Kidney tubule cell (primary cell): ENCODE measurements at regions not wholly inside any gene's neighbourhood (a gene's known extent, or its start where the extent isn't known, plus 50 kb on each side); places are given as distances from the start of the nearest gene placed in this dataset.
"Not testable (repeated sequence)": the region's sequence is repeated elsewhere in the genome, so short reads cannot be mapped to it uniquely, and the experiment has no call there.

Experiments
- DNase-seq: peaks from one replicate; pipeline ENCODE4 v3.0.0-alpha.2; 2018; ENCODE audit warnings: low spot score

DNA sequence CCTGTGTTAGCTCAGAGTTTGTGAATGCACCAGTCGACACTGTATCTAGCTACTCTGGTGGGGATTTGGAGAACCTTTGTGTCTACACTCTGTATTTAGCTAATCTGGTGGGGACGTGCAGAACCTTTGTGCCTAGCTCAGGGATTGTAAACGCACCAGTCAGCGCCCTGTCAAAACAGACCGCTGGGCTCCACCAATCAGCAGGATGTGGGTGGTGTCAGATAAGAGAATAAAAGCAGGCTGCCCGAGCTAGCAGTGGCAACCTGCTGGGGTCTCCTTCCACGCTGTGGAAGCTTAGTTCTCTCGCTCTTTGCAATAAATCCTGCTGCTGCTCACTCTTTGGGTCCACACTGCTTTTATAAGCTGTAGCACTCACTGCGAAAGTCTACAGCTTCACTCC, 324.2 kb downstream of the RAD51AP2 start:
- no peak for DNase-seq

DNA sequence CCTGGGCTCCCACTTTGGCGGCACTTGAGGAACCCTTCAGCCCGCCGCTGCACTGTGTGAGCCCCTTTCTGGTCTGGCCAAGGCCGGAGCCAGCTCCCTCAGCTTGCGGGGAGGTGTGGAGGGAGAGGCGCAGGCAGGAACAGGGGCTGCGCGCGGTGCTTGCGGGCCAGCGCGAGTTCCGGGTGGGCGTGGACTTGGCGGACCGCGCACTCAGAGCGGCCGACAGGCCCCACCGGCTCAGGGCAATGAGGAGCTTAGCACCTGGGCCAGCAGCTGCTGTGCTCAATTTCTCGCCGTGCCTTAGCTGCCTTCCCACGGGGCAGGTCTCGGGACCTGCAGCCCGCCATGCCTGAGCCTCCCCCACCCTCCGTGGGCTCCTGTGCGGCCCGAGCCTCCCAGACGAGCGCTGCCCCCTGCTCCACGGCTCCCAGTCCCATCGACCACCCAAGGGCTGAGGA, 324.8 kb downstream of the RAD51AP2 start:
- not testable (repeated sequence) for DNase-seq

DNA sequence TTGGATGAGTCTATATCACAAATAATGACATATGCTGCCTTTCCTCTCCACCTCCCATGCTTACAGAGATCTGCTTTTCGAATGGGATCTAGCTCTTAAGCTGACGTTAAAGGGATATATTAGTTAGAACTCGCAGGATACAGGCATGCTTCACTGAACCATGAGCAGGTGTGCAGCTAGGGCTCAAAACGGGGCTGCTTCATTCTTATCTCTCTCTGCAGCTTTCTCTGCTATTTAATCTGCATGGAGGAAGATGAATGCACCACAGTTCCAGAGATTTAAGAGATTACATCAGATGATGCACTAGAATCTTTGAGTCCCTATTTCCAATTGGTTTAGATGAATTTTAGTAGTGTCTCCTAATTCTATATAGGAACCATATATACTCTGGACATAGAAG, 327.0 kb downstream of the RAD51AP2 start:
- DNase-seq, result no peak

DNA sequence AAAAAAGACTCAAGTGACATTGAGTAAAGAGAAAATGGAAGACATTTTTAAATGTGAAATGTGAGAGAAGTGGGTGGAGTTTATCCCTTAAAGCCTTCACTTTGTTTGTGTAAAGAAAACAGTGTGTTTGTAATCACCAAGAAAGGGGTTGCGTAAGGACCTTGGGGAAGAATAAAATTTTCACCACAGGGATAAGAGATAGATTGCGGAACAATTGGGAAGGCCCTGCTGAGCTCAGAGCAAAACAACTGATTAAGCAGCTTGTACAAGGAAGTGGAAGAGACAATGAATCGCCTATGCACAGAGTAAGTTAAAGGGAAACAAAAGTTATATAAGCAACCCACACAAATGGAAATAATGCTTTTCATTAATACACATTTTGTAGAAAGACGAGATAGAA, 327.7 kb downstream of the RAD51AP2 start:
- DNase-seq, result no peak

DNA sequence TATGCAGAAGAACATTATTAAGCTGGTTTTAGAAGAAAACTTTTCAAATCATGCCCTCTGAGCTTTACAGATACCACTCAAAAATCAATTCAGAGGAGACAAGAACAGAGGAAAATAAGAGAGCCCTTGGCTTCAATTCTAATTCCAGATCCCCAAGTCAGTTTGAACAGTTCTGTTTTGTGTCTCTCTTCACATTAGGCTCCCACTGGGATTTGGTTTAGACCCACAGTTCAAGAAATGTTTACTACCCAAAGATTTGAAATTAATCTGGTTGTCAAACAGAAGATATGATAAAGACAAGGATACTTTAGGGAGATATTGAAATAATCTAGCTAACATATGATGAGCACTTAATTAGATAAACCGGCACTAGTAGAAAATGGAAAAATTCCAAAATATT, 329.5 kb downstream of the RAD51AP2 start:
- no peak for DNase-seq

DNA sequence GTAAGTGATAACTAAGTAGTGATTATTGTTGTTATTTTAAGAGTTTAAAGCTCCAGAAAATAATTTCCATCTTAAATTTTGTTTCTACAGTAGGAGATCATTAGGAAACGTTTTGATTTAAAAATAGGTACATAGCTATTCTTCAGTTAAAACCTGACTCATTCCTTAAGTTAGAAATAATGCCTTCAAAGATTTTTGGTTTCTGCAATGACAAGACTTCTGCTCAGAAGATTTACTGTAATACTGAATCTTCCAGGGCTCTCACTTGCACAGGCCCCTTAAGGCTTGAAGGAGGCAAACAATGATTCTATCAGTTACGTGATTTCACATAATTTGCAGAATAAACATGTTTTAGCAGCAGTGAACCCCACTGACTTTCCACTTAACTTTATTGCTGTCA, 333.7 kb downstream of the RAD51AP2 start:
- no peak for DNase-seq

DNA sequence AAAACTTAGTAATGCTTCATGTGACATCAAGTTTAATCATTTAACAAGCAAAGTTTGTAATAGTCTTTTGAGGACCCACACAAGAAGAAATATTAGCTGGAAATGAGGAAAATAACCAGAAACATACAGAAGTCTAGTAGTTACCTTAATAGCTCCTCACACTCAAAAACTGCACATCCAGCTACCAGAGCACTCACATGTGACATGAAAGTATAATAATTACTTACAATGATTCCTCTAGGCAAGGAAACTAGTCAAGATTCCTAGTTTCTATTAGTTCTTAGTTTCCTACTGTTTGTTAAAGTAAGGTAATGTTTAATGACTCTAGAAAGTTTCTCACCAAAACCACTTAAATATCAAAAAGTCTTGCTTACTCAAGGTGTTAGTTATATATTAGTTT, 335.8 kb downstream of the RAD51AP2 start:
- DNase-seq, result no peak

DNA sequence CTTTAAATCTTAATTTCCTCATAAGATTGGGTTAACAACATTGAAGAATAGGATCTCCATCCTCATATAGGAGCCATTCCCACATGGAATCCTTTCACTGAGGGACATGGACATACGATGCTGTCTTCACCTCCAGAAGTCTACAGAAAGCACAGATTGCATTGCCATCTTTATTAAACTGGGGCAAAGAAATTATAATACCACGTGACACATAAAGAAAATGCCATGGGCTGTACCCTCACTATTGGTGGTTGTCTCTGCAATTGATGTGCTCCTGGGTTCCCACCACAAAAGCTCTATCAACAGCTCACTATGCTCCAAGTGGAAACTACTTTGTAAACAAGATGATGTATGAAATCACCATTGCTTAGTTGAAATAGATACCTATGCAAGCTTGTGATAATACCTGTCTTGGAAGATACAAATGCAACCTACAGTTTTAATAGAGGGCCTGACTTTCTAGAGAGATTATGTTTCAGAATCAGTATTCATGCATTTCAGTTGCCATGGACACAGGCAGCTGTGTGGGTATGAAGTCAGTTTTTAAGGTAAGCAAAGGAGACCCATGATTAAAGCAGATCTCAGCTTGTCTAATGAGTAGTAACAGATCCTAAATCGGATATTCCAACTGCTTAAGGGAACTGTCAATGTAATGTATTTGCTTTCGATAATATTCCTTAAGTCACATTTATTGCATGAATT, 337.0 kb downstream of the RAD51AP2 start:
- DNase-seq, result no peak

DNA sequence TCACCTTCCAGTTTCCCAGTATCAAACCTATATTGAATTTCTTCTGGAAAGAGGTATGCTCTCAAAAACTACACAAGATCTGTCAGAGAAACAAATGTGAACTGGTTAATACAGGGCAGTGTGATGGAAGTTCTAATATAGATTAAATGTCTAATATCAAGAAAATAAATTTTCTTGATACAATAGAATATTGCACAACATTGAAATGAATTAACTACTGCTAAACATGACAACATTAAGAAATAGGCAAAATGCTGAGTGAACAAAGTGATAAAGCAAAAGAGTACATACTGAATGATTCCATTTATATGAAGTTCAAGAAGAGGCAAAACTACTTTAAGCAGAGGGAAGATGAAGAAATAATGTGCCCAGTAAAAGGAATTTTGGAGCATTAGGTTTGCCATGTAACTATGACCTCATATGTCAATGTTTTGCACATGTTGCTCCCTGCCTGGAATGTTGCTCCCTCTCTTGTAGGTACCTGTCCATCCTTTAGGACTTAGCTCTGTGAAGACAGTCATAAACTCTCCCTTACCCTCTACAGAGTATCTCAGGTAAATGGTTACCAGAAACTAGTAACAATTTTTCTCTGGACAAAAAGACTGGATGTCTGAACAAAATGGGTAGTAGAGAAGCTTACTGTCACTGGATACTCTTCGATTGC, 339.0 kb downstream of the RAD51AP2 start:
- DNase-seq, result no peak

DNA sequence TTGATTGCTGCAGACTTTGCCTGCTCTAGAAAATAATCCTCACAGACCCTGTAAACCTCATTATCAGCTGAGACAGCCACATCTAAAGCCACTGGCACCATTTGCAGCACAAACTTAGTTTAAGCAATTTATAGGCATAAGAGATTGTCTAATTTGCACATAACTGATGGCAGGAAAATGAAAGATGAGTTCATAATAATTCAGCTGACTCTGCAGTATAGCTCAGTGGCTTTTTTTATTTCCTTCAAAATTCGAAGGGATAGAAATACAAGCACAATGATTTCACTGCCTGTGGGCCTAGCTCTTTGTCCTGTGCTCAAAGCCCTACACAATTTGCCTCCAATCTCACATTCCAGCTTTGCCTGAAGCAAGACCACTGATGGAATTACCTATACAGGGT, 341.2 kb downstream of the RAD51AP2 start:
- no peak for DNase-seq

DNA sequence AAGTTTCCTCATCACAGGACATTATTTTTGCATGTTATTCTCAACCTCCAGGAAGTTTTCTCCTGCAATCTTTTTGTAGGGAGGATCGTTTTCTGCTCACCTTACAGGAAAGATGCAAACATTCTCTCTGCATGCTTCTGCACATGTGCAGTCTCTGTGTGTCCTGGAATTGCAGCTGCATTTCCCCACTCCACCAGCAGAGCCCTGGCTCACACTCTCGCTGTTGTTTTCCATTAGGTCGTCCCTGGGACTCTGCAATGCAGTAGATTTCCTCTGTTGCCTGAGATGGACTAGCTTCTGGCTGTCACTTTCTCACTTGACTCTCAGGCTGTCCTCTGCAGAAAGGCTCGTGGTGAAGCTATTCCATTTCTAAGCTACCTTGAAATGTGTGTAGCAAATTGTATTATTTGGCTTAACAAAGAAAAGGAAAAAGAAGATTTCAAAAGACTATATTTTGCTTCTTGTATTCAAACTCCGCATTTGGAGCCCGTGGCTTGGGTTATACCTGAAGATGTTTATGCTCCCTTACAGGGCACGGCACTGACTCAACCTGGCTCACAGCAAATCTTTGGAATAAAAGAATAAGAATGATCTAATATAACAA, 346.7 kb downstream of the RAD51AP2 start:
- DNase-seq, result peak; percentile 43

DNA sequence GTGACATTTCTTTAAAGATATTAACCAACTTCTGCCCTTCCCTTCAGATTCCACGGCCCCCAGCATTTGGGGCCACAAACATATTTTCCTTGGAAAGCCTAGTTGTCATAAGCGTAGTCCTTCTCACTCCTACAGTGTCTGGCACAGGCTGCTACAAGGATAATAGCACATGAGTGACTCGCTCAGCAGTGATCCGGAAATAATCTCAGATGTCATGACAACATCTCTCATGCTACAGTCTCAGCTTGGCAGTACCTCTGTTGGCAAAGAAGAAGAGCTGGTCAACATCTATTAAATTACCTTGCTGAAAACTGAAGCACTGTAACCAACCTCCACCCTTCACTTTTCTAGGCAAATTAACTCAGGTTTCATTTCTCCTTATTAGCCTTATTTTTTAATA, 351.7 kb downstream of the RAD51AP2 start:
- peak; percentile 64 for DNase-seq

DNA sequence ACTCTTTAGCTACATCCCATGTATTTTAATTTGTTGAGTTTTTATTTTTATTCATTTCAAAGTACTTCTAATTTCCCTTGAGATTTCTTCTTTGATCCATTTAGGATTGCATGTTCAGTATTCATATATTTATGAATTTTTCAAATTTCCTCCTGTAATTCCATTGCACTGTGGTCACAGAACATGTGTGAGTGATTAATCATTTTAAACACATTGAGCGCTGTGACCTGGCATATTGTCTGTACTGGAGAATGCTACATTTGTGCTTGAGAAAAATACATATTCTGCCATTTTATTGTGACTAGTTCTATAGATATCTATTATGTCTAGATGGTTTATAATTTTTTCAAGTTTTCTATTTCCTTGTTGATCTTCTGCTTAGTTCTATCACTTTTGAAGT, 353.7 kb downstream of the RAD51AP2 start:
- no peak for DNase-seq

DNA sequence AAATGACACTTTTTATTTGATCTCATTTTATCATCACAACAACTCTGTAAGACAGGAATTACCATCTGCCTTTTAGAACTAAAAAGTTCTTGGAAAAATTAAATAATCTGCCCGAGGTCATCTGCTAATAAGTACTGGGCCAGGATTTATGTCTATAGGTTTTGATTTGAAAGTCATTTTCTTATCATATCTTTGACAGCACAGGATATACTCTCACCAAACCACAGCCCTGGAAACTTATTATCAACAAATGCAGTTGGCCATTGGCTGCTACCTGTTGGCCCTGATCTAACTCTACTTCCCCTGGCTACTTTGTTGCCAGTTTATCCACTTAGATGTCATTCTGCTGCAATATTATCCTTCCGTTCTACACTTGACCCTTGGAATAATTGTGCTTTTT, 354.6 kb downstream of the RAD51AP2 start:
- DNase-seq, result no peak

DNA sequence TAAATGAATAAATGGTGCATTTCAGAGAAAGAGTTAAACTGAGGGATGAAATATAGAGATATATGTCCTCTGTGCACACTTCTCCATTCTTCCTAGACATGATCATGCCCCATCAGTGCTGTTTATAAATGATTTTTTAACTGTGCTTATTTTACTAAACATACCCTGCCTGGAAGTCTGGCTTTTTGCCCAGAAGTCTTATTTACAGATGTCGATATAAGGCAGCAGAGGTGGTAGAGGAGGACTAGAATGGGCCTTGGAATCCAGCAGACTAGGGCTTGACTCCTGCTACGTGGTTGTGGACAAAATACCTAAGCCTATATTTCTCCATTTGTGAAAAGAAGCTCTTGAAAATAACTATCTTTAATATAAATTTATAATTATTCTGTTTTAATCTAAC, 355.5 kb downstream of the RAD51AP2 start:
- DNase-seq, result no peak

DNA sequence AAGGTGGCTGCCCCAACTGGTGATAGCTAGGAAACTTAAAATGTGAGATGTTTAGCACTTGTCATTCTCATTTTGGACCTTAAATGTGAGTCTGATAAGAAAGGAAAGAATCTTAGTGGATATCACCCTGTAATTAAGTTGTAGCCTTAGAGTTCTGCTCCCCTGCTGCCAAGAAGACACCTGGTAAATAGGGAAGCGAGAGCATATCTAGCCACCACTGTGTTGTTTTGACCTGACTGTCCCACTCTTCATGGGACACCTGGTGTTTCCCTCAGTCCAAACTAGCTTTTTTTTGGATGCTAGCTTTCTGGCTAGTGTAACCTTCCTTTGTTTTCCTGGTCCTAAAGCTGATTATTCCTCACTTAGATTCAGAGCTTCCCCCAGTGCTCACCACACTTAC, 357.6 kb downstream of the RAD51AP2 start:
- DNase-seq, result no peak

DNA sequence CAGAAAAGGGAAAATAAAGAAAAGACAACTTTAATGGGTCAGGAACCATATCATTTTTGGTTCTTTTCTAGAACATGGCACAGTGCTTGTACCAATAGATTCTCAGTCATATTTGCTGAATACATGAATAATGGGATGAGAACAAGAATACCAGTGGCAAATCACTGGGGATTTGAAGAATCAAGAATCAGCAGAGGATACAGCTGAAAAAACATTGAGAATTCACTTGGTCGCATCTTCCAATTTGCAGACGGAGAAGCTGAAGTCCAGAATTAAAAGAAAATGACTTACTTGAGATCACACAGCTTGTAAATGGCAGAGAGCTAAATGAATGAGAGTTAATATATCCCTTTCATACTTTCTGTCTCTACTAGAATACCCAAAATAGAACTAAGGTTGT, 362.2 kb downstream of the RAD51AP2 start:
- DNase-seq, result no peak

DNA sequence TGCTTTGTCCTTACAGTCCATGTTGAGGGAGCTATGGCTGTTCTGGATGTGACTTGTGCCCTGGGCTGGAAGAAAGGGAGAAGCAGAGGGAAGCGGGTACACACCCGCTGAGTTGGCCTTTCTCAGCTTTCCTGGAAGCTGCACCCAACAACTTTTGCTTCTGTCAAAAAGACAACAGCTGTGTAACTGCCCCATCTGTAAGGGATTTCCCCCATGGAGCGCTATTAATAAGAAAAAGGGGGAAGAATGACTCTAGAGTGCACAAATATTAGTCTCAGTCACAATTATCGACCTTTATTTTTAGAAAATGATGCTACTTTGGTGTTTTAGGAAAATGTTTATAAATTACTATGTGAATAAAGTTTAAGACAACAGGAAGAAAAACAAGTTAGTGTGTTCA, 368.3 kb downstream of the RAD51AP2 start:
- DNase-seq, result no peak

DNA sequence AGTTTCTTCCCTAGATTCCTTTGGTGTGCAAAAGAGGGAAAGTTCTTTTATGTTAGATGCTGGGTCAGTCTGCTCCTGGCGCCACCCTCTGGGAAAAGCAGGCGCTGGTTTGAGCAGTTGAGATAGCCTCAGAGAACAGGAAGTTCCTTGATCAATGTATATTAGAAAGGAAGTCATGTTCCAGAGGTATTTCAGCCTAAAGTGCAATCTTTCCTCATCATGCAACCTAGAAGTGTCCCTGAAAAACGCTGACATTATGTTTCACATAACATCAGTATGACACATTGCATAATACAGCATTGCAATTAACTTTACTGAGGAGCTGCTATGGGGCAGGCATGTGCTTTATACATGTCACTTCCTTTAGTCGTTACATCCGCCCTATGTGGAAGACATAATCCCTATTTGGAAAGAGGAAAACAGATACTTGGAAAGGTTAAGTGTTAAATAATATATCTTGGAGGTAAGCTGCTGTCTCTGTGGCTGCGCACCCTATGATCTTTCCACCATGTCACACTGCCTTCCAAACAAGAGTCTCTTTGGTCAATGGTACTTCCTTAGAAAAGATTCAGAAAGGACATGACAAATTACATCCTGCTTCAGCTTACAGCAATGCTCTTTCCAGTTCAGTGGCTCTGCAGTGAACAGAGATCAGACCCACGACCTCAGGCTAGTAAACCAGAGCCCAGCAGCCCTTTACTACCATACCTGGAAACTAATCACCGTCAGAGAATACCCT, 369.7 kb downstream of the RAD51AP2 start:
- peak; percentile 36 for DNase-seq

DNA sequence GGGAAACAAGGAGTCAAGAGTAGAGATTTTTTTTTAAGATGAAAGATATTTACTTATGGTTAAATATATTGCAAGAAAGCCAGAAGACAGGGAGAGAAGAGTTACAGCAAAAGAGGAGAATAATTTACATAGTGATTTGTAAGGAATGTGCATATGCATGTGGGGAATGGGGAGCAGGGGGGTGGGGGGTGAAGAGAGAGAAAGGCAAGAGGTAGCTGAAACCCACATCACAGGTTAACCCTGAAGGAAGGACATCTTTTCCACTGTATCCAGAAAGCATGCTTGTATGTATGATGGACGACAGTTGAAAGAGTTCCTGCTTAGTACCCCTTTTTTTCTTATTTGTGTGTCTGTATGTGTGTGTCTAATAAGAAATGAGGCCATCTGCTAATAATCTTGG, 371.9 kb downstream of the RAD51AP2 start:
- no peak for DNase-seq

DNA sequence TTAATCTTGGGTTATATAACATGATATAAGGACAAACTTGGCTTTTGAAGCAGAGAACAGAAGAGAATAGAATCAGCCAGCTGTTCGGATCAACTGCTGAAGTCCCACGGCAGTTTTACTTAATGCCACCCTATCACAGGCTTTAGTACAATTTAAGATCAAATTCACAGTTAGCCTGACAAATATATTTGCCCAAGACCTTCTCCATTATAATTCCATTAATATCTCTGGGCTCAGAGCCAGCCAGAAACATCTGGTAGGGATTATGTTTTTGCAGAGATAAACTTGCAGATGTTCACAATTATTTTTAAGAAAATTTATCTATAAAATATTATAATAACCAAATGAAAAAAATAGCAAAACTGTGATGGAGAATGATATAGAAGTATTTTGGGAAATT, 381.4 kb downstream of the RAD51AP2 start:
- DNase-seq, result no peak

DNA sequence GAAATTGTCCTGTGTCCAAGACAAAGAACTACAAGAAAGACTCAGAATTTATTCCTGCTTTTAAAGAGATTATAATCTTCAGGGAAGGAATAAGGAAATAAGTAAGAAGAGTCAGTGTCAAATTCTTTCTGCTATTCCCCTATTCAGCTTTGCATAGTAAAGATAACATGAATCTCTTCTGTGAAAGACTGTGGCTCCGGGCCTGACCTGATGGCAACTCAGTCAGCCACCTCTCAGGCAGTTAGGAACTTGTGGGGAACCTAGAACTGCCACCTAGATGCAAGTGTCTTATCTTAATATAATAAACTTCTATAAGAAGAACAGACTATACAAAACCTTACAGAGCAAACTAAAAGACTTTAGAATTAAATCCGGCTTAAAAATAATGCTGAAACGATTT, 382.0 kb downstream of the RAD51AP2 start:
- no peak for DNase-seq

DNA sequence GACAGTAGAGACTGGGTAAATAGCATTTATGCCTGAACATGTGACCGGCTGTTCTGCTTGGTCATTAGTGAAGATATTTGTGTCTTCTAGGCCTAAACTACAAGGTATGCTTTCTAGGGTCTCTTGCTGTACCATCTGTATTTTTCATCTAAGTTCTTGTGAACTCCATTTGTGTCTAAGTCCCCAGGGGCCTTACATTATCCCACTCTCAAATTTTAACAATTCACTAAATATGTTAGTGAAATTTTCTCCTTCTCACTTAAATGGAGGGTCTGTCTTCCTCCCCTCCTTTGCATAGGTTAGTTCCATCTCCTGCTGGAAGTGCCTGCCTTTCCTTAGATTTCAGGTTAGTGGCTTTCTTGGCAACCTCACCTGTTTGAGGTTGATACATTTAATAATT, 382.6 kb downstream of the RAD51AP2 start:
- no peak for DNase-seq
